GM12878 (cell line): ENCODE measurements at regions not wholly inside any gene's neighbourhood (a gene's known extent, or its start where the extent isn't known, plus 50 kb on each side); places are given as distances from the start of the nearest gene placed in this dataset.

ENCODE experiments used
- ETV6 ChIP-seq, 2 experiments: fragments of 450-650 bp in 1 of 2; IDR thresholded peaks in 1 of 2; conservative IDR thresholded peaks in 1 of 2; 2 replicates each; pipeline ENCODE4 v1.6.1; 2014; ENCODE audit warnings: antibody characterized with exemption in 1 of 2, borderline replicate concordance in 1 of 2, low read depth in 1 of 2, mild to moderate bottlenecking in 1 of 2, moderate library complexity in 1 of 2
- JUNB ChIP-seq: IDR thresholded peaks from 2 replicates; pipeline ENCODE4 v1.6.1; 2016; ENCODE audit warnings: antibody characterized with exemption, mild to moderate bottlenecking
- POLR2A ChIP-seq: IDR thresholded peaks from 2 replicates; pipeline ENCODE4 v1.6.1; 2011; ENCODE audit warnings: low read depth, mild to moderate bottlenecking, low read length
- REST ChIP-seq: IDR thresholded peaks from 2 replicates; pipeline ENCODE4 v1.6.1; 2012; ENCODE audit warnings: mild to moderate bottlenecking, low read depth, low read length
- YY1 ChIP-seq: IDR thresholded peaks from 2 replicates; pipeline ENCODE4 v1.6.1; 2011; ENCODE audit warnings: low read depth, mild to moderate bottlenecking, low read length
- ZNF687 ChIP-seq: fragments of 450-650 bp; IDR thresholded peaks from 2 replicates; pipeline ENCODE4 v1.6.1; 2017; ENCODE audit warnings: mild to moderate bottlenecking, moderate library complexity
- TF ChIP-seq, protein P1 (sequence below), 3 experiments: IDR thresholded peaks in 2 of 3; conservative IDR thresholded peaks in 1 of 3; 2 replicates each; pipeline ENCODE4 v1.5.1; 2011; ENCODE audit warnings: low read depth in 3 of 3, low read length in 3 of 3, mild to moderate bottlenecking in 3 of 3, control low read depth in 2 of 3, moderate library complexity in 2 of 3, inconsistent platforms in 1 of 3, mixed read lengths in 1 of 3; ENCODE audit not compliant: control insufficient read depth in 2 of 3, insufficient read depth in 1 of 3; ENCODE audit errors: extremely low read depth in 1 of 3

GRCh38 chr2:188787658-188788240 is 186.4 kb upstream of the COL3A1 start:
- TF ChIP-seq YY1 (no peak), REST (no peak), ETV6 (conservative IDR thresholded peaks at IDR 0.05 in 1 of 2, IDR thresholded peaks at IDR 0.05 in 1 of 2; ENCODE audit: borderline replicate concordance in 1 of 2, low read depth in 1 of 2) (no peak), POLR2A (no peak), JUNB (no peak), ZNF687 (no peak)
- TF ChIP-seq, protein P1, sequence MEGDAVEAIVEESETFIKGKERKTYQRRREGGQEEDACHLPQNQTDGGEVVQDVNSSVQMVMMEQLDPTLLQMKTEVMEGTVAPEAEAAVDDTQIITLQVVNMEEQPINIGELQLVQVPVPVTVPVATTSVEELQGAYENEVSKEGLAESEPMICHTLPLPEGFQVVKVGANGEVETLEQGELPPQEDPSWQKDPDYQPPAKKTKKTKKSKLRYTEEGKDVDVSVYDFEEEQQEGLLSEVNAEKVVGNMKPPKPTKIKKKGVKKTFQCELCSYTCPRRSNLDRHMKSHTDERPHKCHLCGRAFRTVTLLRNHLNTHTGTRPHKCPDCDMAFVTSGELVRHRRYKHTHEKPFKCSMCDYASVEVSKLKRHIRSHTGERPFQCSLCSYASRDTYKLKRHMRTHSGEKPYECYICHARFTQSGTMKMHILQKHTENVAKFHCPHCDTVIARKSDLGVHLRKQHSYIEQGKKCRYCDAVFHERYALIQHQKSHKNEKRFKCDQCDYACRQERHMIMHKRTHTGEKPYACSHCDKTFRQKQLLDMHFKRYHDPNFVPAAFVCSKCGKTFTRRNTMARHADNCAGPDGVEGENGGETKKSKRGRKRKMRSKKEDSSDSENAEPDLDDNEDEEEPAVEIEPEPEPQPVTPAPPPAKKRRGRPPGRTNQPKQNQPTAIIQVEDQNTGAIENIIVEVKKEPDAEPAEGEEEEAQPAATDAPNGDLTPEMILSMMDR (IDR thresholded peaks at IDR 0.05 in 2 of 3, conservative IDR thresholded peaks at IDR 0.05 in 1 of 3; ENCODE audit: control insufficient read depth in 2 of 3, extremely low read depth in 1 of 3, insufficient read depth in 1 of 3, low read depth in 3 of 3, low read length in 3 of 3): no peak
